Activated T-cell treated with anti-CD3 and anti-CD28 coated beads, Interleukin-2, amount 50 U/mL, for 24 hours (primary cell): ENCODE measurements at regions not wholly inside any gene's neighbourhood (a gene's known extent, or its start where the extent isn't known, plus 50 kb on each side); places are given as distances from the start of the nearest gene placed in this dataset.

Experiments
- DNase-seq: peaks from one replicate; pipeline ENCODE4 v3.0.0-alpha.2; 2020
- H3K27ac Mint-ChIP-seq: 2 replicates; pipeline ENCODE4 v1.8.0; 2020; ENCODE audit warnings: mild to moderate bottlenecking, mixed read lengths
- H3K27me3 Mint-ChIP-seq: 2 replicates; pipeline ENCODE4 v1.8.0; 2020; ENCODE audit warnings: mixed read lengths
- H3K36me3 Mint-ChIP-seq: 2 replicates; pipeline ENCODE4 v1.8.0; 2020; ENCODE audit warnings: low read depth, mixed read lengths
- H3K4me1 Mint-ChIP-seq: 2 replicates; pipeline ENCODE4 v1.8.0; 2020; ENCODE audit warnings: low read depth, mixed read lengths
- H3K4me3 Mint-ChIP-seq: 2 replicates; pipeline ENCODE4 v1.8.0; 2020; ENCODE audit warnings: mild to moderate bottlenecking, moderate library complexity, mixed read lengths
- H3K9me3 Mint-ChIP-seq: 2 replicates; pipeline ENCODE4 v1.8.0; 2020; ENCODE audit warnings: mixed read lengths

GRCh38 chr1:30028283-30028682 is 695.1 kb downstream of the MATN1 start:
- DNase-seq, result no peak
- Mint-ChIP-seq H3K4me3 (no peak overlapping the region), H3K36me3 (no peaks in the 10 kb centered on the region), H3K27ac (no peak overlapping the region), H3K9me3 (peaks cover 7% of the 10 kb centered on the region), H3K27me3 (peaks cover 35% of the 10 kb centered on the region), H3K4me1 (no peaks in the 10 kb centered on the region)

- Mint-ChIP-seq H3K4me1 (no peaks in the 10 kb centered on the region), H3K36me3 (no peaks in the 10 kb centered on the region), H3K27me3 (peaks cover 43% of the 10 kb centered on the region), H3K4me3 (no peak overlapping the region), H3K27ac (no peak overlapping the region), H3K9me3 (peaks cover 2% of the 10 kb centered on the region)
- no peak for DNase-seq
These were observed 696.1 kb downstream of the MATN1 start for GRCh38 chr1:30027247-30027646.

- peaks cover 52% of the 10 kb centered on the region for H3K27me3 Mint-ChIP-seq
- H3K36me3 Mint-ChIP-seq, result no peaks in the 10 kb centered on the region
- H3K27ac Mint-ChIP-seq, result no peak overlapping the region
- no peaks in the 10 kb centered on the region for H3K9me3 Mint-ChIP-seq
- H3K4me1 Mint-ChIP-seq, result no peaks in the 10 kb centered on the region
- H3K4me3 Mint-ChIP-seq, result no peak overlapping the region
- no peak for DNase-seq
These were observed 698.8 kb downstream of the MATN1 start for GRCh38 chr1:30024411-30025195.

GRCh38 chr1:30023339-30024022 is 699.9 kb downstream of the MATN1 start:
- Mint-ChIP-seq H3K9me3 (peaks cover 3% of the 10 kb centered on the region), H3K36me3 (no peaks in the 10 kb centered on the region), H3K27ac (no peak overlapping the region), H3K4me1 (no peaks in the 10 kb centered on the region), H3K4me3 (no peak overlapping the region), H3K27me3 (peaks cover 43% of the 10 kb centered on the region)
- DNase-seq, result no peak

- Mint-ChIP-seq H3K27ac (no peak overlapping the region), H3K9me3 (peaks cover 7% of the 10 kb centered on the region), H3K4me3 (no peak overlapping the region), H3K27me3 (peaks cover 3% of the 10 kb centered on the region), H3K4me1 (no peaks in the 10 kb centered on the region), H3K36me3 (no peaks in the 10 kb centered on the region)
- DNase-seq, result no peak
These were observed 709.4 kb downstream of the MATN1 start for GRCh38 chr1:30014031-30014430.

- Mint-ChIP-seq H3K4me1 (no peaks in the 10 kb centered on the region), H3K27ac (no peak overlapping the region)
These were observed 710.6 kb downstream of the MATN1 start for GRCh38 chr1:30012455-30013440.

GRCh38 chr1:30011970-30012369 is 711.4 kb downstream of the MATN1 start:
- no peak overlapping the region for H3K4me3 Mint-ChIP-seq
- peaks cover 9% of the 10 kb centered on the region for H3K27me3 Mint-ChIP-seq
- no peaks in the 10 kb centered on the region for H3K36me3 Mint-ChIP-seq
- no peaks in the 10 kb centered on the region for H3K4me1 Mint-ChIP-seq
- no peak overlapping the region for H3K27ac Mint-ChIP-seq
- no peaks in the 10 kb centered on the region for H3K9me3 Mint-ChIP-seq
- DNase-seq, result no peak

More at GRCh38 chr1:30012455-30013440, 710.6 kb downstream of the MATN1 start:
- Mint-ChIP-seq H3K27me3 (peaks cover 6% of the 10 kb centered on the region), H3K4me3 (no peak overlapping the region), H3K9me3 (no peaks in the 10 kb centered on the region), H3K36me3 (no peaks in the 10 kb centered on the region)
- no peak for DNase-seq

- Mint-ChIP-seq H3K9me3 (no peaks in the 10 kb centered on the region), H3K4me1 (no peaks in the 10 kb centered on the region), H3K27me3 (peaks cover 9% of the 10 kb centered on the region), H3K27ac (no peak overlapping the region), H3K4me3 (no peak overlapping the region), H3K36me3 (no peaks in the 10 kb centered on the region)
- DNase-seq, result no peak
These were observed 712.8 kb downstream of the MATN1 start for GRCh38 chr1:30010506-30011106.

GRCh38 chr1:30009720-30010119 is 713.7 kb downstream of the MATN1 start:
- Mint-ChIP-seq H3K27ac (no peak overlapping the region), H3K4me1 (no peaks in the 10 kb centered on the region), H3K36me3 (no peaks in the 10 kb centered on the region), H3K27me3 (peaks cover 9% of the 10 kb centered on the region), H3K4me3 (no peak overlapping the region), H3K9me3 (no peaks in the 10 kb centered on the region)
- DNase-seq, result no peak

- no peaks in the 10 kb centered on the region for H3K4me1 Mint-ChIP-seq
- no peak for DNase-seq
- no peak overlapping the region for H3K27ac Mint-ChIP-seq
- H3K36me3 Mint-ChIP-seq, result no peaks in the 10 kb centered on the region
- H3K9me3 Mint-ChIP-seq, result no peaks in the 10 kb centered on the region
- peaks cover 9% of the 10 kb centered on the region for H3K27me3 Mint-ChIP-seq
- H3K4me3 Mint-ChIP-seq, result no peak overlapping the region
These were observed 714.3 kb downstream of the MATN1 start for GRCh38 chr1:30008998-30009657.

GRCh38 chr1:30008372-30008997 is 714.9 kb downstream of the MATN1 start:
- Mint-ChIP-seq H3K4me1 (no peaks in the 10 kb centered on the region), H3K9me3 (no peaks in the 10 kb centered on the region), H3K27me3 (peaks cover 9% of the 10 kb centered on the region), H3K27ac (no peak overlapping the region), H3K4me3 (no peak overlapping the region), H3K36me3 (no peaks in the 10 kb centered on the region)
- DNase-seq, result no peak

- H3K36me3 Mint-ChIP-seq, result no peaks in the 10 kb centered on the region
- no peaks in the 10 kb centered on the region for H3K9me3 Mint-ChIP-seq
- H3K4me3 Mint-ChIP-seq, result no peak overlapping the region
- peaks cover 10% of the 10 kb centered on the region for H3K27me3 Mint-ChIP-seq
- no peak overlapping the region for H3K27ac Mint-ChIP-seq
- no peak for DNase-seq
- no peaks in the 10 kb centered on the region for H3K4me1 Mint-ChIP-seq
These were observed 717.3 kb downstream of the MATN1 start for GRCh38 chr1:30005972-30006619.

- H3K27ac Mint-ChIP-seq, result no peak overlapping the region
- no peaks in the 10 kb centered on the region for H3K36me3 Mint-ChIP-seq
- H3K9me3 Mint-ChIP-seq, result no peaks in the 10 kb centered on the region
- peaks cover 4% of the 10 kb centered on the region for H3K27me3 Mint-ChIP-seq
- H3K4me3 Mint-ChIP-seq, result no peak overlapping the region
- no peak for DNase-seq
- no peaks in the 10 kb centered on the region for H3K4me1 Mint-ChIP-seq
These were observed 721.7 kb downstream of the MATN1 start for GRCh38 chr1:30001732-30002039.
